HCT116 (cell line): ENCODE measurements at regions not wholly inside any gene's neighbourhood (a gene's known extent, or its start where the extent isn't known, plus 50 kb on each side); places are given as distances from the start of the nearest gene placed in this dataset.

Experiments used
- CTCF ChIP-seq, 3 experiments: fragments of 200-600 bp in 1 of 3; sonication (generic) in 1 of 3; IDR thresholded peaks in 2 of 3; conservative IDR thresholded peaks in 1 of 3; 2 replicates each; pipeline ENCODE4 v1.5.1; 2012 to 2017; ENCODE audit warnings: low read depth in 2 of 3, low read length in 2 of 3, antibody characterized with exemption in 1 of 3, borderline replicate concordance in 1 of 3, control low read depth in 1 of 3, mild to moderate bottlenecking in 1 of 3, mixed read lengths in 1 of 3, mixed run types in 1 of 3, moderate library complexity in 1 of 3; ENCODE audit not compliant: insufficient read depth in 1 of 3
- EZH2 ChIP-seq: fragments of 200-600 bp; sonication (generic); IDR thresholded peaks from 2 replicates; pipeline ENCODE4 v1.6.1; 2017; ENCODE audit warnings: antibody characterized with exemption, mixed run types
- EZH2phosphoT487 ChIP-seq: fragments of 200-600 bp; IDR thresholded peaks from 2 replicates; pipeline ENCODE4 v1.6.1; 2018; ENCODE audit warnings: antibody characterized with exemption, borderline replicate concordance
- MAX ChIP-seq: IDR thresholded peaks from 2 replicates; pipeline ENCODE4 v1.6.1; 2012
- POLR2A ChIP-seq: IDR thresholded peaks from 2 replicates; pipeline ENCODE4 v1.7.0; 2011; ENCODE audit warnings: borderline replicate concordance; ENCODE audit not compliant: insufficient read depth, insufficient read length; ENCODE audit errors: extremely low read depth
- POLR2AphosphoS5 ChIP-seq: IDR thresholded peaks from 2 replicates; pipeline ENCODE4 v1.6.1; 2011; ENCODE audit warnings: mild to moderate bottlenecking, low read depth, low read length, moderate library complexity
- RAD21 ChIP-seq: IDR thresholded peaks from 2 replicates; pipeline ENCODE4 v1.6.1; 2012; ENCODE audit warnings: low read depth, mild to moderate bottlenecking
- SIN3A ChIP-seq: IDR thresholded peaks from 2 replicates; pipeline ENCODE4 v1.6.1; 2012; ENCODE audit warnings: low read depth
- SP1 ChIP-seq: IDR thresholded peaks from 2 replicates; pipeline ENCODE4 v1.6.1; 2012; ENCODE audit warnings: low read depth
- TCF7L2 ChIP-seq: IDR thresholded peaks from 2 replicates; pipeline ENCODE4 v1.7.0; 2011; ENCODE audit warnings: borderline replicate concordance, inconsistent platforms; ENCODE audit not compliant: insufficient read depth, insufficient read length; ENCODE audit errors: extremely low read depth

- TF ChIP-seq EZH2phosphoT487 (no peak), CTCF (IDR thresholded peaks at IDR 0.05 in 2 of 3, conservative IDR thresholded peaks at IDR 0.05 in 1 of 3; ENCODE audit: borderline replicate concordance in 1 of 3, insufficient read depth in 1 of 3, low read depth in 2 of 3, low read length in 2 of 3) (no peak), EZH2 (no peak), POLR2AphosphoS5 (no peak), SP1 (no peak), TCF7L2 (no peak), SIN3A (no peak), POLR2A (no peak), RAD21 (no peak), MAX (no peak)
Observed at GRCh38 chr5:3888310-3888709, 292.7 kb downstream of the IRX1 start.
